Endodermal cell (in vitro differentiated cells): ENCODE measurements at regions not wholly inside any gene's neighbourhood (a gene's known extent, or its start where the extent isn't known, plus 50 kb on each side); places are given as distances from the start of the nearest gene placed in this dataset.

Experiments
- DNase-seq: peaks from one replicate; pipeline ENCODE4 v3.0.0-alpha.2; 2017
- H3K27ac ChIP-seq: 2 replicates; pipeline ENCODE4 v1.5.1; 2013; ENCODE audit warnings: mild to moderate bottlenecking, low read depth, low read length, moderate library complexity
- H3K27me3 ChIP-seq: 2 replicates; pipeline ENCODE4 v1.6.1; 2013; ENCODE audit warnings: mild to moderate bottlenecking, low read length, moderate library complexity; ENCODE audit not compliant: insufficient read depth, control insufficient read depth, poor library complexity, severe bottlenecking
- H3K36me3 ChIP-seq: 2 replicates; pipeline ENCODE4 v1.7.0; 2013; ENCODE audit warnings: mild to moderate bottlenecking, low read length, moderate library complexity; ENCODE audit not compliant: control insufficient read depth, insufficient read depth
- H3K4me1 ChIP-seq: one replicate; pipeline ENCODE4 v1.7.0; 2013; ENCODE audit warnings: low read length; ENCODE audit not compliant: control insufficient read depth, insufficient read depth
- H3K4me3 ChIP-seq: 2 replicates; pipeline ENCODE4 v1.5.1; 2013; ENCODE audit warnings: mild to moderate bottlenecking, low read length, moderate library complexity
- H3K9ac ChIP-seq: 2 replicates; pipeline ENCODE4 v1.6.1; 2013; ENCODE audit warnings: mild to moderate bottlenecking, low read length, moderate library complexity; ENCODE audit not compliant: poor library complexity, severe bottlenecking; ENCODE audit errors: extremely low read depth
- H3K9me3 ChIP-seq: 2 replicates; pipeline ENCODE4 v1.6.1; 2013; ENCODE audit warnings: mild to moderate bottlenecking, low read length, moderate library complexity; ENCODE audit not compliant: control insufficient read depth
- H3K27ac Mint-ChIP-seq: 2 replicates; pipeline ENCODE4 v1.8.0; 2020; ENCODE audit warnings: mixed read lengths
- H3K27me3 Mint-ChIP-seq: 2 replicates; pipeline ENCODE4 v1.8.0; 2021; ENCODE audit warnings: mild to moderate bottlenecking, mixed read lengths; ENCODE audit not compliant: insufficient read depth
- H3K36me3 Mint-ChIP-seq: 2 replicates; pipeline ENCODE4 v1.8.0; 2020; ENCODE audit warnings: low read depth, mixed read lengths
- H3K4me1 Mint-ChIP-seq: 2 replicates; pipeline ENCODE4 v1.8.0; 2020; ENCODE audit warnings: mixed read lengths
- H3K4me3 Mint-ChIP-seq: 2 replicates; pipeline ENCODE4 v1.8.0; 2020; ENCODE audit warnings: mild to moderate bottlenecking, moderate library complexity, mixed read lengths
- H3K9me3 Mint-ChIP-seq: 2 replicates; pipeline ENCODE4 v1.8.0; 2020; ENCODE audit warnings: mild to moderate bottlenecking, mixed read lengths
- WGBS, 2 experiments: methylation state at CpG; one replicate each; pipeline versions ENCODE4 v1.1.5 to v1.1.7; 2013; ENCODE audit warnings: missing lambda C conversion rate in 2 of 2, mixed read lengths in 1 of 2; ENCODE audit not compliant: insufficient coverage in 1 of 2, insufficient read length in 1 of 2; 5-methylcytosine and 5-hydroxymethylcytosine counted together
- TF ChIP-seq, protein P1 (sequence below): fragments of 200-600 bp; sonication (generic); conservative IDR thresholded peaks from 2 replicates; pipeline ENCODE4 v1.5.0; 2021; ENCODE audit warnings: antibody characterized with exemption, mild to moderate bottlenecking

- Histone ChIP-seq H3K27me3 (no peaks in the 10 kb centered on the region), H3K9ac (no peak overlapping the region), H3K36me3 (no peaks in the 10 kb centered on the region), H3K4me3 (no peak overlapping the region), H3K4me1 (no peaks in the 10 kb centered on the region), H3K9me3 (no peaks in the 10 kb centered on the region), H3K27ac (no peak overlapping the region)
- no peaks in the 10 kb centered on the region for H3K9me3 Mint-ChIP-seq
- H3K4me3 Mint-ChIP-seq: no peak overlapping the region
- DNase-seq: peak; percentile 44
- H3K27ac Mint-ChIP-seq: no peak overlapping the region
- H3K36me3 Mint-ChIP-seq: no peaks in the 10 kb centered on the region
- 89 to 96% methylated on average over 3 to 12 of the region's 12 CpGs for WGBS, 2 experiments
- H3K27me3 Mint-ChIP-seq: no peaks in the 10 kb centered on the region
- H3K4me1 Mint-ChIP-seq: no peaks in the 10 kb centered on the region
- TF ChIP-seq, protein P1, sequence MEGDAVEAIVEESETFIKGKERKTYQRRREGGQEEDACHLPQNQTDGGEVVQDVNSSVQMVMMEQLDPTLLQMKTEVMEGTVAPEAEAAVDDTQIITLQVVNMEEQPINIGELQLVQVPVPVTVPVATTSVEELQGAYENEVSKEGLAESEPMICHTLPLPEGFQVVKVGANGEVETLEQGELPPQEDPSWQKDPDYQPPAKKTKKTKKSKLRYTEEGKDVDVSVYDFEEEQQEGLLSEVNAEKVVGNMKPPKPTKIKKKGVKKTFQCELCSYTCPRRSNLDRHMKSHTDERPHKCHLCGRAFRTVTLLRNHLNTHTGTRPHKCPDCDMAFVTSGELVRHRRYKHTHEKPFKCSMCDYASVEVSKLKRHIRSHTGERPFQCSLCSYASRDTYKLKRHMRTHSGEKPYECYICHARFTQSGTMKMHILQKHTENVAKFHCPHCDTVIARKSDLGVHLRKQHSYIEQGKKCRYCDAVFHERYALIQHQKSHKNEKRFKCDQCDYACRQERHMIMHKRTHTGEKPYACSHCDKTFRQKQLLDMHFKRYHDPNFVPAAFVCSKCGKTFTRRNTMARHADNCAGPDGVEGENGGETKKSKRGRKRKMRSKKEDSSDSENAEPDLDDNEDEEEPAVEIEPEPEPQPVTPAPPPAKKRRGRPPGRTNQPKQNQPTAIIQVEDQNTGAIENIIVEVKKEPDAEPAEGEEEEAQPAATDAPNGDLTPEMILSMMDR: no peak
Measured at GRCh38 chr11:70574725-70575347, 176.5 kb downstream of the CTTN start.

GRCh38 chr11:70575396-70576060, 177.2 kb downstream of the CTTN start:
- H3K27me3 Mint-ChIP-seq: no peaks in the 10 kb centered on the region
- no peak overlapping the region for H3K4me3 ChIP-seq
- H3K4me1 Mint-ChIP-seq: no peaks in the 10 kb centered on the region
- TF ChIP-seq, protein P1: no peak
- H3K4me3 Mint-ChIP-seq: no peak overlapping the region
- H3K27ac Mint-ChIP-seq: no peak overlapping the region
- H3K36me3 Mint-ChIP-seq: no peaks in the 10 kb centered on the region
- H3K9me3 Mint-ChIP-seq: no peaks in the 10 kb centered on the region
- 89 to 90% methylated on average over 2 to 12 of the region's 12 CpGs for WGBS, 2 experiments
- H3K27ac ChIP-seq: no peak overlapping the region
- H3K27me3 ChIP-seq: no peaks in the 10 kb centered on the region
- H3K4me1 ChIP-seq: no peaks in the 10 kb centered on the region
- no peaks in the 10 kb centered on the region for H3K36me3 ChIP-seq
- no peak overlapping the region for H3K9ac ChIP-seq
- H3K9me3 ChIP-seq: no peaks in the 10 kb centered on the region
- peak; percentile 45 for DNase-seq

- H3K36me3 Mint-ChIP-seq: no peaks in the 10 kb centered on the region
- Histone ChIP-seq H3K27ac (no peak overlapping the region), H3K27me3 (no peaks in the 10 kb centered on the region), H3K9ac (no peak overlapping the region), H3K4me3 (no peak overlapping the region), H3K4me1 (no peaks in the 10 kb centered on the region), H3K36me3 (no peaks in the 10 kb centered on the region), H3K9me3 (no peaks in the 10 kb centered on the region)
- H3K27ac Mint-ChIP-seq: no peak overlapping the region
- H3K4me3 Mint-ChIP-seq: no peak overlapping the region
- no peaks in the 10 kb centered on the region for H3K4me1 Mint-ChIP-seq
- TF ChIP-seq, protein P1: no peak
- no peaks in the 10 kb centered on the region for H3K9me3 Mint-ChIP-seq
- peak; percentile 35 for DNase-seq
- 88 to 94% methylated on average over 3 to 7 of the region's 7 CpGs for WGBS, 2 experiments
- H3K27me3 Mint-ChIP-seq: no peaks in the 10 kb centered on the region
Measured at GRCh38 chr11:70577258-70577603, 178.9 kb downstream of the CTTN start.
